NCI-H446 (cell line): ENCODE measurements at regions not wholly inside any gene's neighbourhood (a gene's known extent, or its start where the extent isn't known, plus 50 kb on each side); places are given as distances from the start of the nearest gene placed in this dataset.
"Not testable (repeated sequence)": the region's sequence is repeated elsewhere in the genome, so short reads cannot be mapped to it uniquely, and the experiment has no call there.

Source experiments
- DNase-seq, 2 experiments: peaks; one replicate each; lab custom pipeline; 2025; lab: John Stamatoyannopoulos, UW

DNA sequence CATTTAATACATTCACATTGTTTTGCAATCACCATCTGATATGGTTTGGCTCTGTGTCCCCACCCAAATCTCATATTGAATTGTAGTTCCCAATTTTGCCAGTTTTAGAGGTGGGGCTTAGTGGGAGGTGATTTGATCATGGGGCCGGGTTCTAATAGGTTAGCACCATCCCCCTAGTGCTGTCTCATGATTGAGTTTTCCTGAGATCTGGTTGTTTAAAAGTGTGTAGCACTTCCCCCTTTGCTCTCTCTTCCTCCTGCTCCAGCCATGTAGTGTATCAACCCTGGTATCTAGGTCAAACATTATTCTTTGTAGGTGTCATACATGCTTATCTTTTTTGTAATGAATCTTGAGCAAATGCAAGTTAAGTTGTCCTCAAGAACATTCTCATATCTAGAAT, 83.3 kb upstream of the KIT start:
- DNase-seq, result no peak

DNA sequence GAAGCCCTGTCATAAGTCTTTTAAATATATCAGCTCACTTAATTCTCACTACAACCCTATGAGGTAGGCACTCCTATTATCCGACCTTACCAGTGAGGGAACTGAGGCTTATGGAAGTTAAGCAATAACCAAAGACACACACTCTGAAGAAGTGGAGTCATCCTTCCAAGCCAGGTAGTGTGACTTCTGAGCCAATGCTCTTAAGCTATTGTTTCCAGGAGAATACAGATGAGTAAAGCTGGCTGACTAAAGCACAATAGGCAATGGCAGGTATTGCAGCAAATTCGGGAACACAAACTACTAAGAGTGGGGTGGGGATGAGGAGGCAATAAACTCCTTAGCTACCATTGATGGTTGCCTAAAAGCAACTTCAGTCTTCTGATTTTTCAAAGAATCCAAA, 81.8 kb upstream of the KIT start:
- no peak for DNase-seq

DNA sequence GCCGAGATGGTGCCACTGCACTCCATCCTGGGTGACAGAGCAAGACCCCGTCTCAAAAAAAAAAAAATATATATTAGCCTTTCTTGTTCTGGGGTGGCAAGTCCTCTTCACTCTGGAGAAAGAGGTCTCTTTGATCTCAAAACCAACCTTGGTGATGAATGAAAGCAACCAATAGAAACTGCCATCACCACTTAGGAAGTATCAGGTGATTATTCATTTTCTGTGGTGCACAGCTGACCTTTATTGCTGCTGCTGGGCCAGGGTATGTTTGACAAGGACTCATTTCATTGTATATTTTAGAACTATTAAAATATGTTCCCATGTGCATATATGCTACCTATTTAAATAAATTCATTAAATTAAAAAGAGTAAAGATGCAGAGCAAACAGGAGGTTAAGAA, 76.0 kb upstream of the KIT start:
- no peak for DNase-seq

GRCh38 chr4:54585321-54586000, 72.3 kb upstream of the KIT start:
- DNase-seq, result no peak

GRCh38 chr4:54586320-54586955, 71.3 kb upstream of the KIT start:
- no peak for DNase-seq

- DNase-seq, result no peak
Observed at GRCh38 chr4:54587107-54587891, 70.5 kb upstream of the KIT start.

DNA sequence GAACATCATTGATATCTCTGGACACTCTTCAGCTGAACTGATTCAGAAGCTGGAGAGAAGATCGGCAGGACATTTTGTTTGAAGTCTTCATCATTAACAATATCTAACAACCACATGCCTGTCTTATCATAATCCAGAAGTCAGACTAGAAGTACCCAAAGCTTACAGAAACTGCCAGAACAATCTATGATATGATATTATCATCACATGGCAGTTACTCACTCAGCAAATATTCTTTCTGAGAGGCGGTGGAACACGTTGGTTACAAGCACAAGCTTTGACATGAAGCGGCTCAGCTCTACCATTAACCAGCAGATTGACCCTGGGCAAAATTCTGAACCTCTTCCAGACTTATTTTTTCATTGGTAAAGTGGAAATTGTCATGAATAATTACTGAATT, 69.4 kb upstream of the KIT start:
- no peak for DNase-seq

DNA sequence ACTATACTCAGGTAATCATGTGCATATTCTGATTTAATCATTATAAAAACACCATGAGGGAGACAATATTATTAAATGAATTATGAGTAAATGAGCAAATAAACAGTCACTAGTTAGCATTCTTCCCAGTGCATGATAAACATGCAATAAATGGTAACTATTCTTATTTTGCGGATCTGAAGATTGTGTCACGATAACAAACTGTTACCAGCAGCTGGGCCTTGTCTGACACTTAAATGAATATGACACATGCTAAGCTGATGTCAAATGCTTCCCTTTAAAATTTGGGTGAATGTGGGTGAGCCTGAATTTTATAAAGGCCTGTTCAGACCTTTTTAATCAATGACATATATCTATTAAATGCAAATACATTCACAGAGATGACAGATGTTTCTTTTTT, 68.2 kb upstream of the KIT start:
- DNase-seq, result no peak

DNA sequence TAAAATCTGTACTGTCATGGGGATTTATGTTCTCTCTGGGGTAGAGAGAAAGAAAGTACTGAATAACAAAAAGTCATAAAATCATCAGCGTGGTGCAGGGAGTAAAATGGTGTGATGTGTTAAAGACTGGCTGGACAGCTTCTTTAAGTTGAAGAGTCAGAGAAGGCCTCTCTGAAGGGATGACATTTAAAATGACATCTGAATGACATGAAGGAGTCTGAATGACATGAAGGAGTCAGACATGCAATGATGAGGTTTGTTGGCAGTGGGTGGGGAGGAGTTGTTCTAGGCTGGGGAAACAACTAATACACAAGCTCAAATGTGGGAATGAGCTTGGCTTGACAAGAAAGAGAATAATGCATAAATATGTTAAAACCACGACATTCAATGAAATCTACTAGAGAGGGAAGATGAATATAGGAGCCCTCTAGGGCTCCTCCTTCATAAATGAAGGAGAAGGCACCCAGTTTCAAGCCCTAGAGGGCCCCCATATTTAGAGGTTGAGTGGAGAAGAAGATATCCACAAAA, 63.9 kb upstream of the KIT start:
- DNase-seq, result no peak

DNA sequence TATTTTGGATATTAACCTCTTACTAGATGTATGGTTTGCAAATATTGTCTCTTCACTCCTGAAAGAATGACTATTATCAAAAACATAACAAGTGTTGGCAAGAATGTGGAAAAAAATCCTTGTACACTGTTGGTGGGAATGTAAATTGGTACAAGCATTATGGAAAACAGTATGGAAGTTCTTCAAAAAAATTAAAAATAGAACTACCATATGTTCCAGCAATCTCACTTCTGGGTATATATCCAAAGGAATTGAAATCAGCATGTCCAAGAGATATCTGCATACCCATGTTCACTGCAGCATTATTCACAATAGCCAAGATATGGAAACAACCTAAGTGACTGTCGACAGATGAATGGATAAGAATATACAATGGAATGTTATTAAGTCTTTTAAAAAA, 61.6 kb upstream of the KIT start:
- DNase-seq, result no peak

DNA sequence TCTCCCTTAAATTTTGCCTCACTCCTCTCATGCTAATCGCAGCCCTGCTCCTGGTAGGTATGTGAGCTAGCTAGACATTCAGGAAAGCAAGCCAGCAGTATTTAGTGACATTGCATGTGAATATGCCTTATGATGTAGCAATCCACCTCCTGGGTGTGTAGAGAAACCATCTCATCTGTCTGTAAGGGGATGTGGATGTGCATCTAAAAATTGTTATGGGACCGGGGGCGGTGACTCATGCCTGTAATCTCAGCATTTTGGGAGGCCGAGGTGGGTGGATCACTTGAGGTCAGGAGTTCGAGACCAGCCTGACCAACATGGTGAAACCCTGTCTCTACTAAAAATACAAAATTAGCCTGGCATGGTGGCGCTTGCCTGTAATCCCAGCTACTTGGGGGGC, 60.1 kb upstream of the KIT start:
- not testable (repeated sequence) for DNase-seq

- DNase-seq, result not testable (repeated sequence)
Observed at GRCh38 chr4:54602175-54602574, 55.6 kb upstream of the KIT start.

DNA sequence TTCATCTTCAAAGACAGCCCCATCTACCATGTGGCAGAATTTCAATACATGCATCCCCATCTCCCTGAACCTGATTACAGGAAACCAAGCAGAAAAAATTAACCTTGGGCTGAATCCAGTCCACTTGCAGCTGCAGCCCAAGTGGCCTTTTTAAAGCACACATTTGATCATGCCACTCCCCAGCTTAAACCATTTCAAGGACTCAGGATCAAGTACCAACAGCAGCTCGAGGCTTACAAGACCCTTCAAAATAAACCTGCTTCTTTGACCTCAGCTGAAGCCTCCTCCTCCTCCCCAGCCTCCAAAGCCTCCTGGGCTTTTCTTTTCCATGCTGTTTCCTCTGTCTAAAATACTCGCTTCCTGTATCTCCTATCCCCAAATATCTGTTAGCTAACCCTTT, 50.7 kb upstream of the KIT start:
- DNase-seq, result no peak

- DNase-seq, result no peak
Observed at GRCh38 chr4:54607521-54607920, 50.2 kb upstream of the KIT start.
